Calu3 (cell line): ENCODE measurements at regions not wholly inside any gene's neighbourhood (a gene's known extent, or its start where the extent isn't known, plus 50 kb on each side); places are given as distances from the start of the nearest gene placed in this dataset.
A peak's percentile ranks its signal among the peaks of the same experiment; 100 is the strongest.
"Not testable (repeated sequence)": the region's sequence is repeated elsewhere in the genome, so short reads cannot be mapped to it uniquely, and the experiment has no call there.

Experiments used
- BruUV-seq: library from RNA; stranded (reverse); fragments of 400-500 nt; replicated peaks from 2 replicates; lab custom pipeline; 2021; lab: Mats Ljungman, UMichigan
- CTCF ChIA-PET: fragments of 300-600 bp; sonication (Branson Sonifier 250); formaldehyde crosslinking; loops from one replicate; lab custom pipeline; 2022; ENCODE audit warnings: antibody characterized with exemption; lab: Charles Lee
- DNase-seq: peaks from one replicate; pipeline ENCODE4 v3.0.0; 2022
- H3K27ac Mint-ChIP-seq: one replicate; pipeline ENCODE4 v1.8.0; 2022; ENCODE audit warnings: mixed read lengths; ENCODE audit not compliant: unreplicated experiment
- H3K27me3 Mint-ChIP-seq: one replicate; pipeline ENCODE4 v1.8.0; 2022; ENCODE audit warnings: mixed read lengths; ENCODE audit not compliant: unreplicated experiment
- H3K36me3 Mint-ChIP-seq: one replicate; pipeline ENCODE4 v1.8.0; 2022; ENCODE audit warnings: mild to moderate bottlenecking, moderate library complexity, mixed read lengths; ENCODE audit not compliant: insufficient read depth, unreplicated experiment
- H3K4me1 Mint-ChIP-seq: one replicate; pipeline ENCODE4 v1.8.0; 2022; ENCODE audit warnings: mild to moderate bottlenecking, low read depth, mixed read lengths; ENCODE audit not compliant: unreplicated experiment
- H3K4me3 Mint-ChIP-seq: one replicate; pipeline ENCODE4 v1.8.0; 2022; ENCODE audit warnings: mild to moderate bottlenecking, low read depth, moderate library complexity, mixed read lengths; ENCODE audit not compliant: unreplicated experiment
- H3K9me3 Mint-ChIP-seq: one replicate; pipeline ENCODE4 v1.8.0; 2022; ENCODE audit warnings: low read depth, mixed read lengths; ENCODE audit not compliant: unreplicated experiment
- intact Hi-C: fragments of 100-400 bp; cut with micrococcal nuclease; formaldehyde crosslinking; loops from one replicate; pipeline ENCODE4 v1.10.0; 2022; ENCODE audit not compliant: unreplicated experiment
- TF ChIP-seq, protein P1 (sequence below): fragments of 200-600 bp; IDR thresholded peaks from one replicate; pipeline ENCODE4 v1.8.0; 2022; ENCODE audit warnings: antibody characterized with exemption; ENCODE audit not compliant: unreplicated experiment

DNA sequence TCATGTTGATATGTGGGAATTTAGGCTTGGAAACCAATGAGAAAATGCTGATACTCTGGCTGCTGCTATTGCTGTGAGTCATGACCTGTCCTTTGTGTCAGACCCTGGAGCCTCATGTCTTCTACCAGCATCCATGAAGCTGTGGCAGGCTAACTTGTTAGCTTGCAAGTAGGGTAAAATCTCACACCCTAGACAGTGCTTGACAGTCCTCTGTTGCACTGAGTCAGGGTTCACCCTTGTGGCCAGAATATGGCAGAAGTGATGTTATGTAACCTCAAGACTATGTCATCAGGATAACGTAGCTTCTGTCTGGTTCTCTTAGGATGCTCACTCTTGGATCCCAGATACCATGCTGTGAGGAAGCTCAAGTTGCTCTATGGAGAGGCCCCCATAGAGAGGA lies 110.8 kb downstream of the LHX2 start:
- H3K27ac Mint-ChIP-seq = no peak overlapping the region
- peaks cover 12% of the 10 kb centered on the region for H3K4me1 Mint-ChIP-seq
- TF ChIP-seq, protein P1, sequence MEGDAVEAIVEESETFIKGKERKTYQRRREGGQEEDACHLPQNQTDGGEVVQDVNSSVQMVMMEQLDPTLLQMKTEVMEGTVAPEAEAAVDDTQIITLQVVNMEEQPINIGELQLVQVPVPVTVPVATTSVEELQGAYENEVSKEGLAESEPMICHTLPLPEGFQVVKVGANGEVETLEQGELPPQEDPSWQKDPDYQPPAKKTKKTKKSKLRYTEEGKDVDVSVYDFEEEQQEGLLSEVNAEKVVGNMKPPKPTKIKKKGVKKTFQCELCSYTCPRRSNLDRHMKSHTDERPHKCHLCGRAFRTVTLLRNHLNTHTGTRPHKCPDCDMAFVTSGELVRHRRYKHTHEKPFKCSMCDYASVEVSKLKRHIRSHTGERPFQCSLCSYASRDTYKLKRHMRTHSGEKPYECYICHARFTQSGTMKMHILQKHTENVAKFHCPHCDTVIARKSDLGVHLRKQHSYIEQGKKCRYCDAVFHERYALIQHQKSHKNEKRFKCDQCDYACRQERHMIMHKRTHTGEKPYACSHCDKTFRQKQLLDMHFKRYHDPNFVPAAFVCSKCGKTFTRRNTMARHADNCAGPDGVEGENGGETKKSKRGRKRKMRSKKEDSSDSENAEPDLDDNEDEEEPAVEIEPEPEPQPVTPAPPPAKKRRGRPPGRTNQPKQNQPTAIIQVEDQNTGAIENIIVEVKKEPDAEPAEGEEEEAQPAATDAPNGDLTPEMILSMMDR = no peak
- BruUV-seq = no TSS peak
- H3K36me3 Mint-ChIP-seq = no peaks in the 10 kb centered on the region
- DNase-seq = no peak
- no peaks in the 10 kb centered on the region for H3K9me3 Mint-ChIP-seq
- H3K27me3 Mint-ChIP-seq = peaks cover 26% of the 10 kb centered on the region
- CTCF ChIA-PET = no interaction called here
- no peak overlapping the region for H3K4me3 Mint-ChIP-seq
- intact Hi-C loops = loop anchor here (10.0 kb wide), 2 partner anchors 142 to 272 kb away; no protein-coding TSS in a partner anchor

DNA sequence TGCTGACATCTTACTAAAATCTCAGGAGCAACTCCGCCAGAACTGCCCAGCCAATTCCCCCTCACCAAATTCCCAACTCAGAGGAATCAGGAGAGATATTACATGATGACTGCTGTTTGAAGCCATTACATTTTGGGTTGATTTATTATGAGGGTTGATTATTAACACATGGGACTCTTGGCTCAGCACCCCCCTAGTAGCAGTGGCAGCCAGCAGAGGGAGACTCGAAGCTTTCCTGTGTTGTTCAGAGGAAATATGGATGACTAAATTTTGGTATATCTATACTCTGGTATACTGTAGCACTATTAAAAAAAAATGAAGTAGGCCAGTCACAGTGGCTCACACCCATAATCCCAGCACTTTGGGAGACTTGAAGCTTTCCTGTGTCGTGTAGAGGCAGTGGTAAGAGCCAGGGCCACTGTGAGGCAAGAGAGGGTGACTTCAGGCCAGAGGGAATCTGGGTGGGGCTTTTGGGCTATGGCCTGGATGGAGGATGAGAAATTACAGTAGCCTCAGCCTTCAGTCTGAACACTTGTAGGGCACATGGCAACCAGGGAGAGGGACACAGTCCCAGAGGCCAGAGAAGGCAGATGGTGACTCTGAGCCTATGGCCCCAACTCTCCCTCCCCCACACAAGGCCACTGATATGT lies 111.4 kb downstream of the LHX2 start:
- H3K27me3 Mint-ChIP-seq = peaks cover 19% of the 10 kb centered on the region
- peak; percentile 29 for DNase-seq
- intact Hi-C loops = loop anchor here (10.0 kb wide), 2 partner anchors 142 to 272 kb away; no protein-coding TSS in a partner anchor
- H3K36me3 Mint-ChIP-seq = no peaks in the 10 kb centered on the region
- no peak overlapping the region for H3K27ac Mint-ChIP-seq
- no peak overlapping the region for H3K4me3 Mint-ChIP-seq
- CTCF ChIA-PET = no interaction called here
- no TSS peak for BruUV-seq
- TF ChIP-seq, protein P1 = no peak
- no peaks in the 10 kb centered on the region for H3K9me3 Mint-ChIP-seq
- peaks cover 12% of the 10 kb centered on the region for H3K4me1 Mint-ChIP-seq

DNA sequence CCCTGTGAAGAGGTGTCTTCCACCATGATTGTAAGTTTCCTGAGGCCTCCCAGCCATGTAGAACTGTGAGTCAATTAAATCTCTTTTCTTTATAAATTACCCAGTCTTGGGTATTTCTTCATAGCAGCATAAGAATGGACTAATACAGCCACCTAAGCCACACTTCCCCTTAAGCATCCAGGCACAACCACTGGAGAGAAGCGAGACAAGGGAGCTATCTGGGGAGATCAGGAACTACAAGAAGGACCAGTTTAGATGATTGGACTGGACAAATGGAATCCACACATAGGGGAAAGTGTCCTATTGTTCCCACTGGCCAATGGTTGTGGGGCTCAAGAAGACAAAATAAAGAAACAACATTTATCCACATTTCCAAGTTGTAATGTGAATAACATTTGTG lies 112.1 kb downstream of the LHX2 start:
- H3K27ac Mint-ChIP-seq, DNase-seq, H3K36me3 Mint-ChIP-seq, CTCF ChIA-PET, H3K9me3 Mint-ChIP-seq, H3K4me3 Mint-ChIP-seq, BruUV-seq: not testable (repeated sequence)
- intact Hi-C loops = loop anchor here (10.0 kb wide), 2 partner anchors 141 to 271 kb away; no protein-coding TSS in a partner anchor
- peaks cover 12% of the 10 kb centered on the region for H3K4me1 Mint-ChIP-seq
- peaks cover 13% of the 10 kb centered on the region for H3K27me3 Mint-ChIP-seq

DNA sequence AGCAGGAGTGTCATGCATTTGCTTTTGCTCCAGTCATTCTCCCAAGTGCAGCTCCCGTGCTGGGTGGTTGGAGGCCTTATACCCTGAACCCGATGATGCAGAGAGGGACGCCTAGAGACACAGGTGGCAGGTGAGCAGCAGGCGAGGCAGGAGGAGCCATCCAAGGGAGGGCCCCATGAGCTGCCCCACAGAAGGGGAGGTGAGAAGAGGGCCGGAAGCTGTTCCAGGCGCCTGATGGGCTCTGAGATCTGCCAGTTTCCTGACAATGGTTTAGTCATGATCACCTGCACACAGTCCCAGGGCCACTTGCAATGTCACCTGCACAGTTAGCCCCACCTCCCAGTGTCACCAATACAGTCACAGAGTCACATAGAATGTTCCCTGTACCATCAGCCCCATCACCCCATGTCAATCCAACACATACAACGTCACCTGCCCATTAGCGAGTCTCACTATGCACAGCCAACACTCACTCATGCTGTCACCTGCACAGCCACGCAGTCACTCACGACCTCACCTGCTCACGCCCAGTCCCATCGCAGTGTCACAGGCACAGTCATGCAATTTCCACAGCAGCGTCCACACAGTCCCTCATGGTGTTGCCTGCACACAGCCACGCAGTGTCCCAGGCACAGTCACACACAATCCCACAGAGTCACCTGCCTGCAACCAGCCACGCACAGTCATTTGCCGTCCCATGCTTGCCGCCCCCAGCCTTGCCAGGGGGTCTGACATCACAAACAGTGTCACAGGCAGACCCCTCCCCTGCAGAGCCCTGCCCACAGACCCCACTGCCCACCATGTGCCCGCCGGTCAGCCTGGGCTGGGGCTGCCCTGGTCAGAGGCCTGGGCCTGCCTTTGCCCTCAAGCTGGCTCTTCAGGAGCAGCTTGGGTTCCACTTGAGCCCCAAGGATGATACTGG lies 113.4 kb downstream of the LHX2 start:
- no TSS peak for BruUV-seq
- no peak for DNase-seq
- CTCF ChIA-PET = no interaction called here
- TF ChIP-seq, protein P1 = no peak
- H3K4me3 Mint-ChIP-seq = no peak overlapping the region
- peaks cover 12% of the 10 kb centered on the region for H3K4me1 Mint-ChIP-seq
- intact Hi-C loops = loop anchor here (5.0 to 10.0 kb wide), 3 partner anchors 140 to 270 kb away; no protein-coding TSS in a partner anchor
- H3K27ac Mint-ChIP-seq = no peak overlapping the region
- H3K27me3 Mint-ChIP-seq = no peaks in the 10 kb centered on the region
- H3K9me3 Mint-ChIP-seq = no peaks in the 10 kb centered on the region
- no peaks in the 10 kb centered on the region for H3K36me3 Mint-ChIP-seq
